Activated CD8-positive, alpha-beta memory T cell treated with anti-CD3 and anti-CD28 coated beads, Interleukin-2, amount 10 ng/mL, durations not matched to agents 7 days and 5 days (primary cell): ENCODE measurements at regions not wholly inside any gene's neighbourhood (a gene's known extent, or its start where the extent isn't known, plus 50 kb on each side); places are given as distances from the start of the nearest gene placed in this dataset.

ENCODE experiments used
- ATAC-seq: fragments of 150-1000 bp; cut with Tn5 transposase; one replicate; pipeline ENCODE4 v1.10.0; 2021; ENCODE audit warnings: moderate library complexity
- CTCF ChIA-PET: fragments of 350-600 bp; sonication (Branson Sonifier 250); formaldehyde crosslinking; loops from one replicate; lab custom pipeline; 2021; ENCODE audit warnings: antibody characterized with exemption; lab: Charles Lee
- DNase-seq: peaks from one replicate; pipeline ENCODE4 v3.0.0-alpha.2; 2020
- H3K27ac Mint-ChIP-seq: one replicate; pipeline ENCODE4 v1.8.0; 2021; ENCODE audit warnings: mild to moderate bottlenecking, mixed read lengths
- H3K27me3 Mint-ChIP-seq: one replicate; pipeline ENCODE4 v1.8.0; 2021; ENCODE audit warnings: mixed read lengths
- H3K36me3 Mint-ChIP-seq: one replicate; pipeline ENCODE4 v1.8.0; 2021; ENCODE audit warnings: mild to moderate bottlenecking, mixed read lengths
- H3K4me1 Mint-ChIP-seq: one replicate; pipeline ENCODE4 v1.8.0; 2021; ENCODE audit warnings: mixed read lengths
- H3K4me3 Mint-ChIP-seq: one replicate; pipeline ENCODE4 v1.8.0; 2021; ENCODE audit warnings: mild to moderate bottlenecking, moderate library complexity, mixed read lengths
- H3K9me3 Mint-ChIP-seq: one replicate; pipeline ENCODE4 v1.8.0; 2022; ENCODE audit warnings: low read depth, mixed read lengths

DNA sequence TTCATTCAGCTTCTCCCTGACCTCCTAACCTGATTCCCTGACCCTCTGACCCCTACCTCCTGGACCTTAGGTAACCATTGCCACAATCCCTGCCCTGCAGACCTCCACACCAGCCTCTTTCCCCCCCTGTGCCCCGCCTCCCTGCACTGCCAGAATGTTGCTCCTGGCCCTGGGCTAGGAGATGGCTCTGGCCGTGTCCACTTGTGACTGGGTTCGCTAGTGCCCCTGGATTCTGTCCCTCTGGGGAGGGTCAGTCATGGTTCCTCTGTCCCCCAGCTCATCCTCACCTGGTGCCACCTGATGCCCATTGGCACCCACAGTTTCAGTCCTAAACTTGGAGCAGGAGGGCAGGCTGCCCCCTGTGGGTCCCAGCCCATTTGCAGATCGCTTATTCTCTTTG, 56.2 kb upstream of the PRR23E start:
- Mint-ChIP-seq H3K27me3 (peaks cover 40% of the 10 kb centered on the region), H3K9me3 (no peaks in the 10 kb centered on the region), H3K36me3 (no peaks in the 10 kb centered on the region), H3K4me1 (no peaks in the 10 kb centered on the region), H3K27ac (no peak overlapping the region), H3K4me3 (no peak overlapping the region)
- CTCF ChIA-PET, result no interaction called here
- no peak for DNase-seq
- no peak for ATAC-seq

DNA sequence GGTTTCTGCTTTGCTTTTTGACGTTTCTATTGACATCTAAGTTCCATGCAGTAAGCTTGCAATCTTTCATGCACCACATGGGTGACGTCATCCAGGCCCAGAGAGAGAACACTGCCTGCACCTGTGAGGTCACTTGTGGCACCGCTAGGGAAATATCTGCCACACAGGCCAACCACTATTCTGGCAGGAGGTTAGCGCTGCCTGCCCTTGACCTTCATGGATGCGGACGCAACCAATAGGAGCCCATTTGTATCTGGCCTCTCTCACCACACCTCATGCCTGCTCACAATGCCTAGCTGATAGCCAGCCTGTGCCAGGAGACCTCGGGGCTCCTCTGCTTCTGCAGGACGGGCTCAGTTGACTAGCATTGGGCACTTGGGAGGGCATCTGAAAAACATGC, 55.8 kb upstream of the PRR23E start:
- CTCF ChIA-PET, result no interaction called here
- no peak overlapping the region for H3K27ac Mint-ChIP-seq
- no peak for ATAC-seq
- no peaks in the 10 kb centered on the region for H3K9me3 Mint-ChIP-seq
- H3K4me1 Mint-ChIP-seq, result no peaks in the 10 kb centered on the region
- no peak for DNase-seq
- H3K36me3 Mint-ChIP-seq, result no peaks in the 10 kb centered on the region
- H3K27me3 Mint-ChIP-seq, result peaks cover 40% of the 10 kb centered on the region
- no peak overlapping the region for H3K4me3 Mint-ChIP-seq

DNA sequence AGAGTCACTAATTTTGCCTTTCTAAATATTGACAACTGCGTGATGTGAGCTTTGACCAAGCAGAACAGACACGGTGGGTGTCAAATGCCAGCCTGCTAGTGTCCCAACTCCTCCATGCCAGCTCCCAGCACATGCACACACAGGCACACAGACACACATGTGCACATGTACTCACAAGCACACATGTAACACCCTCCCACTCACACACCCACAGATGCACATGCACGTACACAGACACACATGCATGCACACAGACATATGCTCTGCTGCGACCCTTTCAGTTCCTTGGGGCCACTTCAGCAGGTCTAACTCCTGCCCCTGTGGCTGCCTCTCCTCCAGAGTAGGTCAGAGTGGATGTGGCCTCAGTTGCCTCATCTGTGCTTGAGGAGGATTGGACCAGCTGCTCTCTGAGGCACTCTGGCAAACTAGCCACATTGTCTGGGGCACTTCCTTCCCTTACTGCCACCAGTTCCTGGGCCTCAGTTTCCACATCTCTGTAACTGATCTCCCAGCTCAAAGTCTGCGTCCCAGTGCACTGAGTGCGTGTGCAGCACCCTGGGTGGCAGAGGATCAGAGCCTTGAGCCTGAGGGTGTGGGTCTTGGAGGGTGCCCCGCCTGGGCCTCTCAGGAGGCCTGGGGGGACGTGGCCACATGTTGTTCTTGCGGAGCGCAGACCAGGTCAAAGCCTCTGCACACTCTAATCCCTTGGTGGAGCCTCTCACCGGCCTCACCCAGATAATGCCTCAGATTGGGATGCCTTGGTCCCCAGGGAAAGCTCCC, 55.0 kb upstream of the PRR23E start:
- H3K36me3 Mint-ChIP-seq, result no peaks in the 10 kb centered on the region
- H3K9me3 Mint-ChIP-seq, result no peaks in the 10 kb centered on the region
- peaks cover 40% of the 10 kb centered on the region for H3K27me3 Mint-ChIP-seq

GRCh38 chr3:127139601-127140500, 53.1 kb upstream of the PRR23E start:
- H3K36me3 Mint-ChIP-seq, result no peaks in the 10 kb centered on the region
- no peak overlapping the region for H3K4me3 Mint-ChIP-seq
- H3K27ac Mint-ChIP-seq, result no peak overlapping the region
- H3K9me3 Mint-ChIP-seq, result no peaks in the 10 kb centered on the region
- CTCF ChIA-PET, result no interaction called here
- ATAC-seq, result no peak
- no peak for DNase-seq
- peaks cover 21% of the 10 kb centered on the region for H3K27me3 Mint-ChIP-seq
- H3K4me1 Mint-ChIP-seq, result no peaks in the 10 kb centered on the region

More for the DNA sequence above, 55.0 kb upstream of the PRR23E start:
- Mint-ChIP-seq H3K4me3 (no peak overlapping the region), H3K4me1 (no peaks in the 10 kb centered on the region), H3K27ac (no peak overlapping the region)
- no peak for DNase-seq
- no peak for ATAC-seq
- CTCF ChIA-PET, result no interaction called here

GRCh38 chr3:127140501-127141460, 52.1 kb upstream of the PRR23E start:
- Mint-ChIP-seq H3K27me3 (peaks cover 13% of the 10 kb centered on the region), H3K9me3 (no peaks in the 10 kb centered on the region), H3K4me1 (no peaks in the 10 kb centered on the region), H3K36me3 (no peaks in the 10 kb centered on the region), H3K27ac (no peak overlapping the region), H3K4me3 (no peak overlapping the region)
- CTCF ChIA-PET, result no interaction called here
- peak; percentile 29 for DNase-seq
- no peak for ATAC-seq

DNA sequence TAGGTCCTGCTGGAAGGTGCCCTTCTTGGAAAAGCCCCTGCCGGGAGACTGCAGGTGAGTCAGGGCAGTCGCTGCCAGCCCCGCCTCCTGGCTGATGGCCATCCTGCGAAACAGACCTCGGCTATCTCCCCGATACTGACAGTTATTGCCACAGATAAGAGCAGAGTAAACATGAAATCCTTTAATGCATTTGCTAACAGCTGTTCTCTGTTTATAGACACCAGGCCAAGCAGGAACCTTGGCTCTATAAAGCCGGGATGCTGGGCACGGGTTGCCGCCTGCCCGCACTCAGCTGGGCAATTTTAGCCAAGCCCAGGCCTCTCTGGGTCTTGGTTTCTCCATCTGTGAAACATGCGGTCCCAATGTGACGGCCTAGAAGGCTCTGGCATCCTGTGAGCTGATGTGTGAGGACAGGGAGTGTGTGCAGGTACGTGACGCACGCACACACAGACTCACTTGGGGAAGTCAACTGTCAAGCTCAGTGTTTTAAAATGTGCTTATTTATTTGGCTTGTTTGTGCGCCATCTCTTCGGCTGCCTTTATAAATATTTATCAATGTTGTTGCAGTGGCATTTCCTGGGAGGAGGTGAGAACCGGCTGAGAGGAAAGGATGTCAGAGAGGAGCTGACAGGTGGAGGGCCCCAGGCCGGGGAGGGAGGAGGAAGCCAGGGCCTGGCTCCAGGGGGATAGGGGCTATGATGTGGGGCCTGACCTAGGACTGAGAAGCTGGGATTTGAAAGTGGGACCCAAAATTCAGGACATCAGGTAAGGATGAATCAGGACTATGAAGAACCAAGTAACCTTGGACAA, 50.8 kb upstream of the PRR23E start:
- no peak overlapping the region for H3K4me3 Mint-ChIP-seq
- H3K4me1 Mint-ChIP-seq, result no peaks in the 10 kb centered on the region
- CTCF ChIA-PET, result no interaction called here
- H3K27me3 Mint-ChIP-seq, result no peaks in the 10 kb centered on the region
- no peaks in the 10 kb centered on the region for H3K9me3 Mint-ChIP-seq
- no peak overlapping the region for H3K27ac Mint-ChIP-seq
- DNase-seq, result peak; percentile 11
- ATAC-seq, result no peak
- no peaks in the 10 kb centered on the region for H3K36me3 Mint-ChIP-seq
